ENCODE measurements at regions not wholly inside any gene's neighbourhood (a gene's known extent, or its start where the extent isn't known, plus 50 kb on each side); places are given as distances from the start of the nearest gene placed in this dataset.

- TF ChIP-seq, protein P1, sequence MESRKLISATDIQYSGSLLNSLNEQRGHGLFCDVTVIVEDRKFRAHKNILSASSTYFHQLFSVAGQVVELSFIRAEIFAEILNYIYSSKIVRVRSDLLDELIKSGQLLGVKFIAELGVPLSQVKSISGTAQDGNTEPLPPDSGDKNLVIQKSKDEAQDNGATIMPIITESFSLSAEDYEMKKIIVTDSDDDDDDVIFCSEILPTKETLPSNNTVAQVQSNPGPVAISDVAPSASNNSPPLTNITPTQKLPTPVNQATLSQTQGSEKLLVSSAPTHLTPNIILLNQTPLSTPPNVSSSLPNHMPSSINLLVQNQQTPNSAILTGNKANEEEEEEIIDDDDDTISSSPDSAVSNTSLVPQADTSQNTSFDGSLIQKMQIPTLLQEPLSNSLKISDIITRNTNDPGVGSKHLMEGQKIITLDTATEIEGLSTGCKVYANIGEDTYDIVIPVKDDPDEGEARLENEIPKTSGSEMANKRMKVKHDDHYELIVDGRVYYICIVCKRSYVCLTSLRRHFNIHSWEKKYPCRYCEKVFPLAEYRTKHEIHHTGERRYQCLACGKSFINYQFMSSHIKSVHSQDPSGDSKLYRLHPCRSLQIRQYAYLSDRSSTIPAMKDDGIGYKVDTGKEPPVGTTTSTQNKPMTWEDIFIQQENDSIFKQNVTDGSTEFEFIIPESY (IDR thresholded peaks at IDR 0.05; ENCODE audit: borderline replicate concordance, low read depth), result no peak
- no peak for TF ChIP-seq GATA2 (CRISPR knock-in tag; IDR thresholded peaks at IDR 0.05)
- no peak for TF ChIP-seq EP300 (IDR thresholded peaks at IDR 0.05; ENCODE audit: borderline replicate concordance in 1 of 2, low read depth in 1 of 2, low read length in 1 of 2)
- TF ChIP-seq JUND (IDR thresholded peaks at IDR 0.05), result no peak
- no peak for TF ChIP-seq CHD2 (IDR thresholded peaks at IDR 0.05; ENCODE audit: low read length, partially characterized antibody)
- no peak for TF ChIP-seq SMC3 (IDR thresholded peaks at IDR 0.05; ENCODE audit: low read depth, low read length)
- no peak for TF ChIP-seq TEAD4 (IDR thresholded peaks at IDR 0.05; ENCODE audit: borderline replicate concordance, insufficient read depth)
- no peak for TF ChIP-seq USF1 (IDR thresholded peaks at IDR 0.05; ENCODE audit: borderline replicate concordance, low read depth)
- no peak for TF ChIP-seq YY1 (IDR thresholded peaks at IDR 0.05; ENCODE audit: low read depth)
- DNase-seq, result no peak
- H3K4me3 ChIP-seq (ENCODE audit: low read depth in 2 of 2, low read length in 1 of 2), result no peak overlapping the region
- no peaks in the 10 kb centered on the region for H3K9me3 ChIP-seq
- WGBS (ENCODE audit: low lambda C conversion rate), result 4% methylated on average over 3 of the region's 3 CpGs
- ChIA-PET CTCF (interaction anchor here (0.6 kb wide), 1 partner anchor 376 kb away, joined by 3 read pairs; no protein-coding TSS in a partner anchor), POLR2A (no interaction called here)
- no peaks in the 10 kb centered on the region for H3F3A ChIP-seq (replicated peaks; ENCODE audit: insufficient read depth)
- no peaks in the 10 kb centered on the region for H3K9me2 ChIP-seq
- no peak overlapping the region for H3K9ac ChIP-seq
- no peaks in the 10 kb centered on the region for H3K36me3 ChIP-seq (replicated peaks in 1 of 2; ENCODE audit: control insufficient read depth in 1 of 2, insufficient read depth in 2 of 2, low read length in 1 of 2)
- H3K4me1 ChIP-seq (ENCODE audit: control insufficient read depth in 1 of 2, insufficient read depth in 2 of 2, low read depth in 1 of 2, low read length in 1 of 2), result no peaks in the 10 kb centered on the region
- H3K27me3 ChIP-seq (ENCODE audit: insufficient read depth), result no peaks in the 10 kb centered on the region
- H3K27ac ChIP-seq (ENCODE audit: low read depth in 2 of 2, low read length in 1 of 2), result no peak overlapping the region
- no peaks in the 10 kb centered on the region for H3K79me2 ChIP-seq (ENCODE audit: insufficient read depth)
- H2AFZ ChIP-seq (ENCODE audit: low read depth), result no peak overlapping the region
- no peaks in the 10 kb centered on the region for H4K20me1 ChIP-seq (ENCODE audit: insufficient read depth)
- H3K4me2 ChIP-seq, result no peak overlapping the region
Observed at GRCh38 chr7:113464096-113464855, 345.9 kb upstream of the SMIM30 start.

- peak overlapping the region; percentile 21; the same call in 1 of the 2 replicates for H2AFZ ChIP-seq (ENCODE audit: low read depth)
- H3K79me2 ChIP-seq (ENCODE audit: insufficient read depth), result no peaks in the 10 kb centered on the region
- CTCF ChIA-PET, result interaction anchor here (0.9 to 1.8 kb wide), 3 partner anchors 14 to 314 kb away, joined by 3 to 5 read pairs (median 3); no protein-coding TSS in a partner anchor
- no peaks in the 10 kb centered on the region for H3F3A ChIP-seq (replicated peaks; ENCODE audit: insufficient read depth)
- no peak for TF ChIP-seq FOSL2 (IDR thresholded peaks at IDR 0.05; ENCODE audit: borderline replicate concordance, low read depth)
- TF ChIP-seq EZH2phosphoT487 (IDR thresholded peaks at IDR 0.05; ENCODE audit: borderline replicate concordance, low read depth), result no peak
- no peak for TF ChIP-seq RXRA (IDR thresholded peaks at IDR 0.05; ENCODE audit: borderline replicate concordance, low read depth)
- no peak for TF ChIP-seq CHD2 (IDR thresholded peaks at IDR 0.05; ENCODE audit: low read length, partially characterized antibody)
- TF ChIP-seq, protein P2, sequence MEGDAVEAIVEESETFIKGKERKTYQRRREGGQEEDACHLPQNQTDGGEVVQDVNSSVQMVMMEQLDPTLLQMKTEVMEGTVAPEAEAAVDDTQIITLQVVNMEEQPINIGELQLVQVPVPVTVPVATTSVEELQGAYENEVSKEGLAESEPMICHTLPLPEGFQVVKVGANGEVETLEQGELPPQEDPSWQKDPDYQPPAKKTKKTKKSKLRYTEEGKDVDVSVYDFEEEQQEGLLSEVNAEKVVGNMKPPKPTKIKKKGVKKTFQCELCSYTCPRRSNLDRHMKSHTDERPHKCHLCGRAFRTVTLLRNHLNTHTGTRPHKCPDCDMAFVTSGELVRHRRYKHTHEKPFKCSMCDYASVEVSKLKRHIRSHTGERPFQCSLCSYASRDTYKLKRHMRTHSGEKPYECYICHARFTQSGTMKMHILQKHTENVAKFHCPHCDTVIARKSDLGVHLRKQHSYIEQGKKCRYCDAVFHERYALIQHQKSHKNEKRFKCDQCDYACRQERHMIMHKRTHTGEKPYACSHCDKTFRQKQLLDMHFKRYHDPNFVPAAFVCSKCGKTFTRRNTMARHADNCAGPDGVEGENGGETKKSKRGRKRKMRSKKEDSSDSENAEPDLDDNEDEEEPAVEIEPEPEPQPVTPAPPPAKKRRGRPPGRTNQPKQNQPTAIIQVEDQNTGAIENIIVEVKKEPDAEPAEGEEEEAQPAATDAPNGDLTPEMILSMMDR (IDR thresholded peaks at IDR 0.05), result no peak
- no peak for TF ChIP-seq NFIC (IDR thresholded peaks at IDR 0.05; ENCODE audit: borderline replicate concordance)
- no peak overlapping the region for H3K9ac ChIP-seq
- no peaks in the 10 kb centered on the region for H3K4me1 ChIP-seq (ENCODE audit: control insufficient read depth in 1 of 2, insufficient read depth in 2 of 2, low read depth in 1 of 2, low read length in 1 of 2)
- POLR2A ChIA-PET, result no interaction called here
- no peaks in the 10 kb centered on the region for H4K20me1 ChIP-seq (ENCODE audit: insufficient read depth)
- H3K9me3 ChIP-seq, result no peaks in the 10 kb centered on the region
- H3K9me2 ChIP-seq, result no peaks in the 10 kb centered on the region
- H3K4me2 ChIP-seq, result no peak overlapping the region
- no peaks in the 10 kb centered on the region; the same call in 1 of the 2 replicates for H3K27me3 ChIP-seq (ENCODE audit: insufficient read depth)
- H3K4me3 ChIP-seq (ENCODE audit: low read depth in 2 of 2, low read length in 1 of 2), result no peak overlapping the region
- no peaks in the 10 kb centered on the region for H3K36me3 ChIP-seq (replicated peaks in 1 of 2; ENCODE audit: control insufficient read depth in 1 of 2, insufficient read depth in 2 of 2, low read length in 1 of 2)
- 1% methylated on average over 5 of the region's 5 CpGs for WGBS (ENCODE audit: low lambda C conversion rate)
- H3K27ac ChIP-seq (ENCODE audit: low read depth in 2 of 2, low read length in 1 of 2), result no peak overlapping the region
- DNase-seq, result no peak
Observed at GRCh38 chr7:113460067-113460466, 341.7 kb upstream of the SMIM30 start.
